GM12864 (cell line): ENCODE measurements at regions not wholly inside any gene's neighbourhood (a gene's known extent, or its start where the extent isn't known, plus 50 kb on each side); places are given as distances from the start of the nearest gene placed in this dataset.
"Not testable (repeated sequence)": the region's sequence is repeated elsewhere in the genome, so short reads cannot be mapped to it uniquely, and the experiment has no call there.

Source experiments
- DNase-seq: peaks from one replicate; pipeline ENCODE4 v3.0.0-alpha.2; 2011; ENCODE audit warnings: low read depth
- H3K4me3 ChIP-seq: 2 replicates; pipeline ENCODE4 v1.5.1; 2011; ENCODE audit warnings: mild to moderate bottlenecking, low read depth, low read length, control low read depth
- CTCF ChIP-seq: IDR thresholded peaks from 2 replicates; pipeline ENCODE4 v1.5.1; 2011; ENCODE audit warnings: low read depth, mild to moderate bottlenecking, moderate library complexity, low read length, control low read depth, inconsistent platforms; ENCODE audit errors: missing control alignments

- H3K4me3 ChIP-seq, result no peak overlapping the region
- no peak for DNase-seq
- no peak for TF ChIP-seq CTCF
Measured at GRCh38 chr9:85444243-85444642, 297.5 kb downstream of the AGTPBP1 start.

DNA sequence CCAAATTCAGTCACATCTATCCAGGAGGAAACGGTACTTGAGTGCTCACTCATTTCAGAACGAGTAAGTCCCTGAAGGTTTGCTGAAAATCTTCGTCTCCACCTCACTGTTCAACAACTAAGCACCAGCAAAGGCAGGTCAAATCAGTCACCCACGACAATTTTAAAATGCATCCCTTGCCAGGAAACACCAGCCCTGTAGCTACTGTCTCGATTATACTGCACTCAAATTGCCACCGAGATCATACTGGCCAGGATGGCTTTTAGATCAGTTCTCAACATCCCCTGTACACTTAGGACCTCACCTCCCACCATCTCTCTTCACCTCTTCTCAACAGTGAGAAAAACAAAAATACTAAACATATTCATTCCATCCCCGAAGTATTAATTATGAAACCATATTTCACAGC lies 298.6 kb downstream of the AGTPBP1 start:
- DNase-seq, result no peak
- no peak overlapping the region for H3K4me3 ChIP-seq
- TF ChIP-seq CTCF, result no peak

- TF ChIP-seq CTCF, result no peak
- no peak overlapping the region for H3K4me3 ChIP-seq
- DNase-seq, result no peak
Measured at GRCh38 chr9:85439791-85440190, 302.0 kb downstream of the AGTPBP1 start.

- H3K4me3 ChIP-seq, DNase-seq: not testable (repeated sequence)
Measured at GRCh38 chr9:85433956-85434355, 307.8 kb downstream of the AGTPBP1 start.

GRCh38 chr9:85433551-85433950 lies 308.2 kb downstream of the AGTPBP1 start:
- not testable (repeated sequence) for DNase-seq, H3K4me3 ChIP-seq

- no peak overlapping the region for H3K4me3 ChIP-seq
- DNase-seq, result no peak
- TF ChIP-seq CTCF, result no peak
Measured at GRCh38 chr9:85433046-85433445, 308.7 kb downstream of the AGTPBP1 start.

DNA sequence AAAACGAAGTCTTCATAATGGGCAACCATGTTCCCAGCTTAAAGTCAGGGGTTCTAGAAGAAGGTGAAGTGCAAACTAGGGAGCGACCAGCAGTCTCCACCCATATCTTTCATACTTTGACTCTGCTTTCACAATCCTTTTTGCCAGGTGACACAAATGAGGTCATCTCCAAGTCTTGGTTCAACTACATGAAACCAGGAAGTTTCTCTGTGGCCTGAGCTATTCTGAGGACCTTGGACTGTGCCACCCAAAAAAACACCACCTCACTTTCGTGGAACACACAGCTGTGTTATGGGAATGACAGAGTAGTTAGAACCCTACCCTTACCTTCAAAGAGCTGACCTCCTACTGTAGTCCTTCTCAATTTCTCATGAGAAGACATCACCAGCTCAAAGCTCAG lies 309.2 kb downstream of the AGTPBP1 start:
- no peak for DNase-seq
- TF ChIP-seq CTCF, result no peak
- H3K4me3 ChIP-seq, result no peak overlapping the region

DNA sequence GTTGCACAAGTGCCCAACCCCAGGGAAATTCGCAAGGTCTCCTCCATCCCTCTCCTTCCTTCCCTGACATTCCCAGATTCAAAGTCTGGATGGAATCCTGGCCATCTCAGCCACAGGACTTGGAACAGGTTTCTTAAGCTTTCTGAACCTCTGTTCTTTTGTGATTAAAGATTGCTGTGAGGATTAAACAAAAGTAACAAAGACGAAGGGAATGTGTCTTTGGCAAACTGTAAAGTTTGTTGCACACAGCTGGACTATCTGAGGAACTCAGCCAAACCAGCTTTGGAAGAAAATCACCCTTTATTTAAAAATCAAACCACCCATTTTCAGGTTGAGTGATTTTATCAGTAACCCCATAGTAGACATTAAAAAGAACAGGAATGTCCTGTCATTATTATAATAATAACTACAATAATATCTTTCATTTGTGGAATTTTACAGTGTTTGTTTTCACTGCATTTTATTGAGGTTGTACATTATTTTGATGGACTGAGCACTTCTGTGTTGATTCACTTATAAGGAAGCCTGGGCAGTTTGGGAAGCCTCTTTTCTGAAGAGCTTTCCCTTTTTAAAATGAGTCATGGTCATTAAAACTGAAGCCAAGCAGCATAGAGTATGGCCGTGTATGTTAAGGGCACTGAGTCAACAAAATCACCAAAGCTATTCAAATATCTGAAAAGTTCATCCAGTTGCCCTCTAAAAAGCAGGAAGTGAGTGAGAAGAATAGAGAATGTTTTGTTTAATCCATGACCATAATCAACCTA lies 310.2 kb downstream of the AGTPBP1 start:
- DNase-seq, result no peak
- H3K4me3 ChIP-seq, result no peak overlapping the region
- TF ChIP-seq CTCF, result no peak
